Spleen (tissue), 11 donors: ENCODE measurements at regions not wholly inside any gene's neighbourhood (a gene's known extent, or its start where the extent isn't known, plus 50 kb on each side); places are given as distances from the start of the nearest gene placed in this dataset.

Source experiments
- DNase-seq: peaks from one replicate; pipeline ENCODE4 v3.0.0-alpha.2; 2020
- H3K27ac ChIP-seq, 8 donors: fragments of 200-600 bp; sonication (generic) in 7 of 8; 1 replicate in 4 of 8; 2 replicates in 4 of 8; pipeline versions ENCODE4 v1.5.0 to v1.8.0; 2016 to 2021; ENCODE audit warnings: inconsistent platforms in 4 of 8, mild to moderate bottlenecking in 4 of 8, moderate library complexity in 1 of 8
- H3K27me3 ChIP-seq, 7 donors: fragments of 200-600 bp; sonication (generic) in 6 of 7; replicated peaks in 1 of 7; 1 replicate in 4 of 7; 2 replicates in 3 of 7; pipeline versions ENCODE4 v1.5.0 to v1.8.0; 2016 to 2021; ENCODE audit warnings: inconsistent platforms in 3 of 7, mild to moderate bottlenecking in 1 of 7
- H3K36me3 ChIP-seq, 6 donors: fragments of 200-600 bp; sonication (generic) in 5 of 6; 1 replicate in 4 of 6; 2 replicates in 2 of 6; pipeline versions ENCODE4 v1.5.0 to v1.8.0; 2016 to 2021; ENCODE audit warnings: inconsistent platforms in 2 of 6
- H3K4me1 ChIP-seq, 6 donors: fragments of 200-600 bp; sonication (generic) in 5 of 6; 1 replicate in 3 of 6; 2 replicates in 3 of 6; pipeline versions ENCODE4 v1.5.0 to v1.8.0; 2016 to 2021; ENCODE audit warnings: inconsistent platforms in 3 of 6
- H3K4me3 ChIP-seq, 8 donors: fragments of 200-600 bp; sonication (generic) in 7 of 8; 1 replicate in 4 of 8; 2 replicates in 4 of 8; pipeline versions ENCODE4 v1.5.0 to v1.8.0; 2016 to 2021; ENCODE audit warnings: inconsistent platforms in 4 of 8, mild to moderate bottlenecking in 4 of 8, moderate library complexity in 2 of 8
- H3K9me3 ChIP-seq, 8 donors: fragments of 200-600 bp; sonication (generic) in 7 of 8; 1 replicate in 4 of 8; 2 replicates in 4 of 8; pipeline versions ENCODE4 v1.5.0 to v1.8.0; 2016 to 2021; ENCODE audit warnings: inconsistent platforms in 4 of 8
- CTCF ChIP-seq, 11 experiments: fragments of 200-600 bp in 7 of 11; fragments of 450-650 bp in 4 of 11; sonication (generic) in 4 of 11; IDR thresholded peaks in 8 of 11; conservative IDR thresholded peaks in 3 of 11; 1 replicate in 7 of 11; 2 replicates in 4 of 11; pipeline versions ENCODE4 v1.4.0 to v1.8.0; 2016 to 2021; ENCODE audit warnings: antibody characterized with exemption in 11 of 11, inconsistent platforms in 4 of 11, mild to moderate bottlenecking in 1 of 11
- POLR2A ChIP-seq, 3 donors: fragments of 450-650 bp; IDR thresholded peaks; one replicate each; pipeline ENCODE4 v1.5.1; 2017; ENCODE audit warnings: antibody characterized with exemption in 3 of 3, mild to moderate bottlenecking in 1 of 3
- POLR2AphosphoS5 ChIP-seq, 3 donors: sonication (generic); formaldehyde crosslinking; IDR thresholded peaks; one replicate each; pipeline ENCODE4 v1.5.1; 2017; ENCODE audit warnings: antibody characterized with exemption in 3 of 3
- WGBS, 5 donors: extraction: QIAGEN DNeasy Blood & Tissue Kit in 3 of 5; methylation state at CpG; one replicate each; pipeline versions ENCODE4 v1.1.5 to v1.1.7; 2013 to 2018; 5-methylcytosine and 5-hydroxymethylcytosine counted together
- intact Hi-C: fragments of 100-400 bp; cut with DNase I; formaldehyde crosslinking; loops from one replicate; pipeline ENCODE4 v1.15.0; 2023; ENCODE audit warnings: low total_unique reads
- donor health status: healthy with polysubstance abuse.
- donor health status: DM: no; HTN: no; CAD: no; lungs with moderate emphysema.
- donor health status: DM: no; HTN: no; CAD: no.
- donor health status: Bipolar disorder and iron deficiency.
- donor health status: healthy.
- donor health status: DM: no; HTN: no; CAD: no.
- donor health status: DM: yes; HTN: yes; CAD: no.

- H3K36me3 ChIP-seq = no peaks in the 10 kb centered on the region
- H3K4me1 ChIP-seq = no peaks in the 10 kb centered on the region
- peaks cover 0 to 13% (median 0%) of the 10 kb centered on the region in 7 donors for H3K27me3 ChIP-seq
- 81 to 97% (median 94%) methylated on average over 11 of the region's 11 CpGs for WGBS, 5 donors
- no peak overlapping the region for H3K27ac ChIP-seq
- no peak for DNase-seq
- TF ChIP-seq CTCF (IDR thresholded peaks at IDR 0.05 in 8 of 11, conservative IDR thresholded peaks at IDR 0.05 in 3 of 11) (no peak), POLR2AphosphoS5 (IDR thresholded peaks at IDR 0.05) (no peak), POLR2A (IDR thresholded peaks at IDR 0.05) (no peak)
- intact Hi-C loops = no loop called here
- H3K9me3 ChIP-seq = no peaks in the 10 kb centered on the region
- H3K4me3 ChIP-seq = no peak overlapping the region
These were observed 97.1 kb upstream of the MAGI3 start for GRCh38 chr1:113293256-113293626.

GRCh38 chr1:113297749-113298148, 92.6 kb upstream of the MAGI3 start:
- no peak overlapping the region for H3K4me3 ChIP-seq
- no peaks in the 10 kb centered on the region for H3K36me3 ChIP-seq
- no peak overlapping the region for H3K27ac ChIP-seq
- TF ChIP-seq POLR2A (IDR thresholded peaks at IDR 0.05) = no peak
- no peak for TF ChIP-seq POLR2AphosphoS5 (IDR thresholded peaks at IDR 0.05)
- no peak for TF ChIP-seq CTCF (IDR thresholded peaks at IDR 0.05 in 8 of 11, conservative IDR thresholded peaks at IDR 0.05 in 3 of 11)
- no peaks in the 10 kb centered on the region for H3K4me1 ChIP-seq
- intact Hi-C loops = no loop called here
- DNase-seq = no peak
- H3K9me3 ChIP-seq = no peaks in the 10 kb centered on the region
- 87 to 100% (median 92%) methylated on average over 1 of the region's 1 CpG for WGBS, 5 donors
- H3K27me3 ChIP-seq = no peaks in the 10 kb centered on the region

DNA sequence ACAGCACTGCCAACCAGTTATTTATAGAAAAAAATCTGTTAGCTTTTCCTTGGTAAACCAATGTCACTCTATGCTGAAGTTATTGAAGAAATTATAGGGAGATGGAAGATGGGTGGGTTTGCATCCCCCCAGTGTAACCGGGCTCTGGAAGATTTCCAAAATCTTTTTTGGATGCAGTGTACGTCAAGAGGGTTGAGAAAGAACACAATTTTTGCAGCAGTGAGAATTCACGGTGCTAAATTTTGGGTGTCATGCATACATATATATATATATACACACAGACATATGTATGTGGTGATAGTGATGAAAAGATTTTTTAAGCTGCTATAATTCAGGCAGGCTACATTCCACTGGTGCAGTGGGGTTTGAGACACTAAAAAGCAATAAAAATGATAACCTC, 91.4 kb upstream of the MAGI3 start:
- TF ChIP-seq POLR2A (IDR thresholded peaks at IDR 0.05) = no peak
- TF ChIP-seq CTCF (IDR thresholded peaks at IDR 0.05 in 8 of 11, conservative IDR thresholded peaks at IDR 0.05 in 3 of 11) = no peak
- TF ChIP-seq POLR2AphosphoS5 (IDR thresholded peaks at IDR 0.05) = no peak
- Histone ChIP-seq H3K27ac (no peak overlapping the region), H3K4me1 (no peaks in the 10 kb centered on the region), H3K4me3 (no peak overlapping the region), H3K9me3 (no peaks in the 10 kb centered on the region), H3K27me3 (no peaks in the 10 kb centered on the region), H3K36me3 (no peaks in the 10 kb centered on the region)
- intact Hi-C loops = no loop called here
- DNase-seq = no peak
- WGBS, 5 donors = 77 to 92% (median 88%) methylated on average over 3 of the region's 3 CpGs

DNA sequence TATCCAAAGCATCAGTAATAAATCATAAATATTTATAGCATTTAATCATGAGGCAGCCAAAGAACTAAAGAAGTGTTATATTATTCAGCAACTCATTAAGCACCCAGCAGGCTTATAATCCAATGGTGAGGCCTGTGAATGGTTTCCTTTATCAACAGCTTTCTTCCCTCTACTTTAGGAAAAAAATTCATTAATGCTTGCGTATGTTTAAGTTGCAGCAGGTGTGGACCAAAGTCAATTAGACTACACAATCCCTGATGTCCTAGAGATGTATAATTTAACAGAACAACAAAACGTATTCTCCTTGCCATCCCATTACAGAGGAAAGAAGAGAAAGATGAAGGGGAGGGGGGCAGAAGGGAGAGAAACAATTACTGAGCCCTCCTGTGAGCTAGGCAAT, 87.7 kb upstream of the MAGI3 start:
- no peak for DNase-seq
- Histone ChIP-seq H3K36me3 (no peaks in the 10 kb centered on the region), H3K9me3 (no peaks in the 10 kb centered on the region), H3K4me1 (no peaks in the 10 kb centered on the region), H3K4me3 (no peak overlapping the region), H3K27me3 (no peaks in the 10 kb centered on the region), H3K27ac (no peak overlapping the region)
- WGBS, 5 donors = 31 to 80% (median 59%) methylated on average over 2 of the region's 2 CpGs
- intact Hi-C loops = no loop called here
- no peak for TF ChIP-seq CTCF (IDR thresholded peaks at IDR 0.05 in 8 of 11, conservative IDR thresholded peaks at IDR 0.05 in 3 of 11)
- TF ChIP-seq POLR2AphosphoS5 (IDR thresholded peaks at IDR 0.05) = no peak
- TF ChIP-seq POLR2A (IDR thresholded peaks at IDR 0.05) = no peak
